HCT116 (cell line): ENCODE measurements at regions not wholly inside any gene's neighbourhood (a gene's known extent, or its start where the extent isn't known, plus 50 kb on each side); places are given as distances from the start of the nearest gene placed in this dataset.

Source experiments
- ATAC-seq: fragments of 200-7000 bp; cut with Tn5 transposase; 2 replicates; pipeline ENCODE4 v1.9.1; 2020; ENCODE audit warnings: mild to moderate bottlenecking, moderate library complexity
- BruUV-seq: library from RNA; stranded (reverse); fragments of 400-500 nt; replicated peaks from 2 replicates; lab custom pipeline; 2021; lab: Mats Ljungman, UMichigan
- CTCF ChIA-PET: fragments of 300-600 bp; sonication (Branson Sonifier 250); formaldehyde crosslinking; loops from one replicate; lab custom pipeline; 2021; ENCODE audit warnings: antibody characterized with exemption; lab: Charles Lee
- POLR2A ChIA-PET: fragments of 300-600, 350-600 bp; sonication (Branson Sonifier 250); formaldehyde crosslinking; loops from one replicate; lab custom pipeline; 2021; ENCODE audit warnings: antibody characterized with exemption; lab: Charles Lee
- RAD21 ChIA-PET, 2 experiments: fragments of 300-600 bp; sonication (Branson Sonifier 250); formaldehyde crosslinking; loops; one replicate each; lab custom pipeline; 2023; ENCODE audit warnings: low total read pairs in 2 of 2; ENCODE audit not compliant: uncharacterized antibody in 2 of 2, unreplicated experiment in 2 of 2, low non-redundant PET in 1 of 2; lab: Charles Lee
- DNase-seq: peaks from one replicate; pipeline ENCODE4 v3.0.0-alpha.2; 2010; ENCODE audit warnings: low read depth, low spot score
- H2AFZ ChIP-seq: fragments of 200-600 bp; shearing (Covaris generic), sonication (generic); 2 replicates; pipeline ENCODE4 v1.6.1; 2017; ENCODE audit warnings: low read depth, mixed run types, mixed read lengths, antibody characterized with exemption, low read length; ENCODE audit not compliant: poor library complexity, severe bottlenecking
- H3K27ac ChIP-seq: 2 replicates; pipeline ENCODE4 v1.5.1; 2012; ENCODE audit warnings: low read depth, low read length
- H3K27me3 ChIP-seq: fragments of 200-600 bp; sonication (generic); 2 replicates; pipeline ENCODE4 v1.6.1; 2016; ENCODE audit warnings: mixed run types, low read length, mixed read lengths; ENCODE audit not compliant: insufficient read depth
- H3K36me3 ChIP-seq, 2 experiments: fragments of 200-500 bp in 1 of 2; fragments of 200-600 bp in 1 of 2; sonication (Bioruptor generic) in 1 of 2; sonication (generic) in 1 of 2; 2 replicates each; pipeline versions ENCODE4 v1.5.1 to v1.6.1; 2014 to 2016; ENCODE audit warnings: low read length in 2 of 2, inconsistent platforms in 1 of 2, mixed read lengths in 1 of 2, mixed run types in 1 of 2; ENCODE audit not compliant: insufficient read depth in 2 of 2, control insufficient read depth in 1 of 2
- H3K4me1 ChIP-seq, 2 experiments: fragments of 200-600 bp in 1 of 2; sonication (generic) in 1 of 2; 2 replicates each; pipeline versions ENCODE4 v1.5.1 to v1.6.1; 2012 to 2017; ENCODE audit warnings: low read length in 2 of 2, inconsistent platforms in 1 of 2, mild to moderate bottlenecking in 1 of 2, mixed read lengths in 1 of 2, mixed run types in 1 of 2, moderate library complexity in 1 of 2; ENCODE audit not compliant: insufficient read depth in 2 of 2, control insufficient read depth in 1 of 2
- H3K4me2 ChIP-seq: fragments of 200-600 bp; sonication (generic); 2 replicates; pipeline ENCODE4 v1.6.1; 2017; ENCODE audit warnings: mixed run types, low read length, mixed read lengths
- H3K4me3 ChIP-seq, 2 experiments: fragments of 200-600 bp in 1 of 2; sonication (generic) in 1 of 2; replicated peaks in 1 of 2; 2 replicates each; pipeline ENCODE4 v1.5.1; 2011 to 2016; ENCODE audit warnings: low read length in 2 of 2, control low read depth in 1 of 2, low read depth in 1 of 2, mild to moderate bottlenecking in 1 of 2, mixed read lengths in 1 of 2, mixed run types in 1 of 2
- H3K79me2 ChIP-seq: fragments of 200-600 bp; sonication (generic); 2 replicates; pipeline ENCODE4 v1.6.1; 2017; ENCODE audit warnings: mild to moderate bottlenecking, mixed run types, low read length, moderate library complexity, mixed read lengths; ENCODE audit not compliant: insufficient read depth
- H3K9ac ChIP-seq: fragments of 200-600 bp; sonication (generic); 2 replicates; pipeline ENCODE4 v1.6.1; 2016; ENCODE audit warnings: low read length, mixed read lengths
- H3K9me2 ChIP-seq: fragments of 200-600 bp; sonication (generic), shearing (Covaris generic); 2 replicates; pipeline ENCODE4 v1.6.1; 2017; ENCODE audit warnings: mixed run types, mild to moderate bottlenecking, moderate library complexity; ENCODE audit not compliant: insufficient read depth
- H3K9me3 ChIP-seq, 2 experiments: fragments of 200-500 bp in 1 of 2; fragments of 200-600 bp in 1 of 2; sonication (Bioruptor generic) in 1 of 2; sonication (generic) in 1 of 2; 2 replicates each; pipeline ENCODE4 v1.6.1; 2014 to 2017; ENCODE audit warnings: low read length in 2 of 2, mixed read lengths in 2 of 2, inconsistent platforms in 1 of 2, low read depth in 1 of 2, mild to moderate bottlenecking in 1 of 2, mixed run types in 1 of 2, moderate library complexity in 1 of 2; ENCODE audit not compliant: control insufficient read depth in 1 of 2, insufficient read depth in 1 of 2
- H4K20me1 ChIP-seq: fragments of 200-600 bp; sonication (generic), shearing (Covaris generic); 2 replicates; pipeline ENCODE4 v1.6.1; 2017; ENCODE audit warnings: mixed run types, mild to moderate bottlenecking, moderate library complexity; ENCODE audit not compliant: insufficient read depth
- CBX3 ChIP-seq: IDR thresholded peaks from 2 replicates; pipeline ENCODE4 v1.6.1; 2012; ENCODE audit warnings: low read depth
- CEBPB ChIP-seq: IDR thresholded peaks from 2 replicates; pipeline ENCODE4 v1.6.1; 2012; ENCODE audit warnings: low read depth
- ELF1 ChIP-seq: IDR thresholded peaks from 2 replicates; pipeline ENCODE4 v1.6.1; 2012; ENCODE audit warnings: low read depth, borderline replicate concordance
- JUND ChIP-seq: IDR thresholded peaks from 2 replicates; pipeline ENCODE4 v1.6.1; 2012
- POLR2A ChIP-seq: IDR thresholded peaks from 2 replicates; pipeline ENCODE4 v1.7.0; 2011; ENCODE audit warnings: borderline replicate concordance; ENCODE audit not compliant: insufficient read depth, insufficient read length; ENCODE audit errors: extremely low read depth
- SRF ChIP-seq: IDR thresholded peaks from 2 replicates; pipeline ENCODE4 v1.6.1; 2012; ENCODE audit warnings: low read depth
- TCF7L2 ChIP-seq: IDR thresholded peaks from 2 replicates; pipeline ENCODE4 v1.7.0; 2011; ENCODE audit warnings: borderline replicate concordance, inconsistent platforms; ENCODE audit not compliant: insufficient read depth, insufficient read length; ENCODE audit errors: extremely low read depth
- YY1 ChIP-seq: IDR thresholded peaks from 2 replicates; pipeline ENCODE4 v1.6.1; 2011; ENCODE audit warnings: low read length, low read depth, moderate library complexity, mild to moderate bottlenecking; ENCODE audit not compliant: insufficient replicate concordance; ENCODE audit errors: extremely low read depth
- ZFX ChIP-seq: fragments of 450-650 bp; IDR thresholded peaks from 2 replicates; pipeline ENCODE4 v1.6.1; 2017
- ZNF274 ChIP-seq: fragments of 200-500 bp; sonication (Bioruptor generic); IDR thresholded peaks from 2 replicates; pipeline ENCODE4 v1.6.1; 2014; ENCODE audit warnings: mild to moderate bottlenecking, low read depth, low read length, inconsistent platforms
- intact Hi-C: fragments of 100-400 bp; cut with micrococcal nuclease; formaldehyde crosslinking; loops from 2 replicates; pipeline ENCODE4 v1.10.0; 2022
- TF ChIP-seq, protein P1 (sequence below): IDR thresholded peaks from 2 replicates; pipeline ENCODE4 v1.6.1; 2011; ENCODE audit warnings: mild to moderate bottlenecking, low read length, moderate library complexity; ENCODE audit not compliant: insufficient replicate concordance; ENCODE audit errors: extremely low read depth
- TF ChIP-seq, protein P2 (sequence below): IDR thresholded peaks from 2 replicates; pipeline ENCODE4 v1.6.1; 2012
- TF ChIP-seq, protein P3 (sequence below), 3 experiments: fragments of 200-600 bp in 1 of 3; sonication (generic) in 1 of 3; IDR thresholded peaks in 2 of 3; conservative IDR thresholded peaks in 1 of 3; 2 replicates each; pipeline ENCODE4 v1.5.1; 2012 to 2017; ENCODE audit warnings: low read depth in 2 of 3, low read length in 2 of 3, antibody characterized with exemption in 1 of 3, borderline replicate concordance in 1 of 3, control low read depth in 1 of 3, mild to moderate bottlenecking in 1 of 3, mixed read lengths in 1 of 3, mixed run types in 1 of 3, moderate library complexity in 1 of 3; ENCODE audit not compliant: insufficient read depth in 1 of 3
- TF ChIP-seq, protein P4 (sequence below): IDR thresholded peaks from 2 replicates; pipeline ENCODE4 v1.6.1; 2012
- TF ChIP-seq, protein P5 (sequence below): IDR thresholded peaks from 2 replicates; pipeline ENCODE4 v1.6.1; 2012; ENCODE audit warnings: low read depth

DNA sequence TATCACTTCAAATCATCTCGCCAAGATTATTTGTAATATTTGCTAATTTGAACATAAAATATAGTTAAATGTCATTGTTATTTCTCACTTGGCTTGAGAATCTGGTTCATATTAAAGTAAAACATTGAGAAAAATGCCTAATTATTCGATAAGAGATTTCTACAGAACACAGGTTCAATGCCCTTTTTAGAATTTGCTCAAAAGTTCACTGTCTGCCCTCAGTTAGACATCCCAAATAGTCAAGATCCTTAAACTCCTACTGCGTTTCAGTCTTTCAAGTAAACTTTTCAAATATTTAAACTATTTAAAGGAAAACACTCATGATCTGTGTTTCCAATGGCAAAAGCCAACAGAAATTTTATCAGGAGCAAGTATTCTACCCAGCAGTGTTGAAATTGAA, 204.1 kb upstream of the AGTR1 start:
- no peaks in the 10 kb centered on the region for H4K20me1 ChIP-seq
- no peak for DNase-seq
- ChIA-PET POLR2A (no interaction called here), CTCF (no interaction called here), RAD21 (no interaction called here)
- H2AFZ ChIP-seq = no peak overlapping the region
- no peaks in the 10 kb centered on the region for H3K36me3 ChIP-seq
- TF ChIP-seq, protein P1, sequence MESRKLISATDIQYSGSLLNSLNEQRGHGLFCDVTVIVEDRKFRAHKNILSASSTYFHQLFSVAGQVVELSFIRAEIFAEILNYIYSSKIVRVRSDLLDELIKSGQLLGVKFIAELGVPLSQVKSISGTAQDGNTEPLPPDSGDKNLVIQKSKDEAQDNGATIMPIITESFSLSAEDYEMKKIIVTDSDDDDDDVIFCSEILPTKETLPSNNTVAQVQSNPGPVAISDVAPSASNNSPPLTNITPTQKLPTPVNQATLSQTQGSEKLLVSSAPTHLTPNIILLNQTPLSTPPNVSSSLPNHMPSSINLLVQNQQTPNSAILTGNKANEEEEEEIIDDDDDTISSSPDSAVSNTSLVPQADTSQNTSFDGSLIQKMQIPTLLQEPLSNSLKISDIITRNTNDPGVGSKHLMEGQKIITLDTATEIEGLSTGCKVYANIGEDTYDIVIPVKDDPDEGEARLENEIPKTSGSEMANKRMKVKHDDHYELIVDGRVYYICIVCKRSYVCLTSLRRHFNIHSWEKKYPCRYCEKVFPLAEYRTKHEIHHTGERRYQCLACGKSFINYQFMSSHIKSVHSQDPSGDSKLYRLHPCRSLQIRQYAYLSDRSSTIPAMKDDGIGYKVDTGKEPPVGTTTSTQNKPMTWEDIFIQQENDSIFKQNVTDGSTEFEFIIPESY = no peak
- TF ChIP-seq, protein P2, sequence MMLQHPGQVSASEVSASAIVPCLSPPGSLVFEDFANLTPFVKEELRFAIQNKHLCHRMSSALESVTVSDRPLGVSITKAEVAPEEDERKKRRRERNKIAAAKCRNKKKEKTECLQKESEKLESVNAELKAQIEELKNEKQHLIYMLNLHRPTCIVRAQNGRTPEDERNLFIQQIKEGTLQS = no peak
- no peak for TF ChIP-seq CEBPB
- no peak for TF ChIP-seq ELF1
- TF ChIP-seq ZNF274 = no peak
- TF ChIP-seq POLR2A = no peak
- TF ChIP-seq, protein P3, sequence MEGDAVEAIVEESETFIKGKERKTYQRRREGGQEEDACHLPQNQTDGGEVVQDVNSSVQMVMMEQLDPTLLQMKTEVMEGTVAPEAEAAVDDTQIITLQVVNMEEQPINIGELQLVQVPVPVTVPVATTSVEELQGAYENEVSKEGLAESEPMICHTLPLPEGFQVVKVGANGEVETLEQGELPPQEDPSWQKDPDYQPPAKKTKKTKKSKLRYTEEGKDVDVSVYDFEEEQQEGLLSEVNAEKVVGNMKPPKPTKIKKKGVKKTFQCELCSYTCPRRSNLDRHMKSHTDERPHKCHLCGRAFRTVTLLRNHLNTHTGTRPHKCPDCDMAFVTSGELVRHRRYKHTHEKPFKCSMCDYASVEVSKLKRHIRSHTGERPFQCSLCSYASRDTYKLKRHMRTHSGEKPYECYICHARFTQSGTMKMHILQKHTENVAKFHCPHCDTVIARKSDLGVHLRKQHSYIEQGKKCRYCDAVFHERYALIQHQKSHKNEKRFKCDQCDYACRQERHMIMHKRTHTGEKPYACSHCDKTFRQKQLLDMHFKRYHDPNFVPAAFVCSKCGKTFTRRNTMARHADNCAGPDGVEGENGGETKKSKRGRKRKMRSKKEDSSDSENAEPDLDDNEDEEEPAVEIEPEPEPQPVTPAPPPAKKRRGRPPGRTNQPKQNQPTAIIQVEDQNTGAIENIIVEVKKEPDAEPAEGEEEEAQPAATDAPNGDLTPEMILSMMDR (IDR thresholded peaks at IDR 0.05 in 2 of 3, conservative IDR thresholded peaks at IDR 0.05 in 1 of 3; ENCODE audit: borderline replicate concordance in 1 of 3, insufficient read depth in 1 of 3, low read depth in 2 of 3, low read length in 2 of 3) = no peak
- no peak for TF ChIP-seq TCF7L2
- no peak for TF ChIP-seq YY1
- no peak for TF ChIP-seq JUND
- TF ChIP-seq CBX3 = no peak
- TF ChIP-seq, protein P4, sequence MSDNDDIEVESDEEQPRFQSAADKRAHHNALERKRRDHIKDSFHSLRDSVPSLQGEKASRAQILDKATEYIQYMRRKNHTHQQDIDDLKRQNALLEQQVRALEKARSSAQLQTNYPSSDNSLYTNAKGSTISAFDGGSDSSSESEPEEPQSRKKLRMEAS = no peak
- TF ChIP-seq, protein P5, sequence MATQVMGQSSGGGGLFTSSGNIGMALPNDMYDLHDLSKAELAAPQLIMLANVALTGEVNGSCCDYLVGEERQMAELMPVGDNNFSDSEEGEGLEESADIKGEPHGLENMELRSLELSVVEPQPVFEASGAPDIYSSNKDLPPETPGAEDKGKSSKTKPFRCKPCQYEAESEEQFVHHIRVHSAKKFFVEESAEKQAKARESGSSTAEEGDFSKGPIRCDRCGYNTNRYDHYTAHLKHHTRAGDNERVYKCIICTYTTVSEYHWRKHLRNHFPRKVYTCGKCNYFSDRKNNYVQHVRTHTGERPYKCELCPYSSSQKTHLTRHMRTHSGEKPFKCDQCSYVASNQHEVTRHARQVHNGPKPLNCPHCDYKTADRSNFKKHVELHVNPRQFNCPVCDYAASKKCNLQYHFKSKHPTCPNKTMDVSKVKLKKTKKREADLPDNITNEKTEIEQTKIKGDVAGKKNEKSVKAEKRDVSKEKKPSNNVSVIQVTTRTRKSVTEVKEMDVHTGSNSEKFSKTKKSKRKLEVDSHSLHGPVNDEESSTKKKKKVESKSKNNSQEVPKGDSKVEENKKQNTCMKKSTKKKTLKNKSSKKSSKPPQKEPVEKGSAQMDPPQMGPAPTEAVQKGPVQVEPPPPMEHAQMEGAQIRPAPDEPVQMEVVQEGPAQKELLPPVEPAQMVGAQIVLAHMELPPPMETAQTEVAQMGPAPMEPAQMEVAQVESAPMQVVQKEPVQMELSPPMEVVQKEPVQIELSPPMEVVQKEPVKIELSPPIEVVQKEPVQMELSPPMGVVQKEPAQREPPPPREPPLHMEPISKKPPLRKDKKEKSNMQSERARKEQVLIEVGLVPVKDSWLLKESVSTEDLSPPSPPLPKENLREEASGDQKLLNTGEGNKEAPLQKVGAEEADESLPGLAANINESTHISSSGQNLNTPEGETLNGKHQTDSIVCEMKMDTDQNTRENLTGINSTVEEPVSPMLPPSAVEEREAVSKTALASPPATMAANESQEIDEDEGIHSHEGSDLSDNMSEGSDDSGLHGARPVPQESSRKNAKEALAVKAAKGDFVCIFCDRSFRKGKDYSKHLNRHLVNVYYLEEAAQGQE = no peak
- TF ChIP-seq ZFX = no peak
- TF ChIP-seq SRF = no peak
- no peaks in the 10 kb centered on the region for H3K4me1 ChIP-seq
- no peaks in the 10 kb centered on the region for H3K9me3 ChIP-seq
- no peaks in the 10 kb centered on the region for H3K79me2 ChIP-seq
- H3K9ac ChIP-seq = no peak overlapping the region
- BruUV-seq = no TSS peak
- no peak overlapping the region for H3K4me2 ChIP-seq
- ATAC-seq = no peak
- no peaks in the 10 kb centered on the region for H3K27me3 ChIP-seq
- intact Hi-C loops = no loop called here
- H3K27ac ChIP-seq = no peak overlapping the region
- no peaks in the 10 kb centered on the region for H3K9me2 ChIP-seq
- H3K4me3 ChIP-seq = no peak overlapping the region
